ENCODE measurements at regions not wholly inside any gene's neighbourhood (a gene's known extent, or its start where the extent isn't known, plus 50 kb on each side); places are given as distances from the start of the nearest gene placed in this dataset.

- H3K9me3 ChIP-seq (ENCODE audit: control insufficient read depth, insufficient read depth, low read depth, low read length), result no peaks in the 10 kb centered on the region
- intact Hi-C loops (cut with micrococcal nuclease; ENCODE audit: unreplicated experiment) (no loop called here), in situ Hi-C loops (cut with HindIII; ENCODE audit: low pct_unique_long_range_greater_than_20kb, low sequenced_read_pairs) (no loop called here)
- DNase-seq (ENCODE audit: low read depth, low spot score), result no peak
- no peak overlapping the region for H3K4me3 ChIP-seq (ENCODE audit: low read depth in 2 of 2, low read length in 2 of 2)
- no peaks in the 10 kb centered on the region for H3K27me3 ChIP-seq (ENCODE audit: control insufficient read depth, insufficient read depth, low read length)
- no peaks in the 10 kb centered on the region for H3K4me1 ChIP-seq (ENCODE audit: control insufficient read depth, insufficient read depth, low read length)
- no peaks in the 10 kb centered on the region for H3K36me3 ChIP-seq (ENCODE audit: control insufficient read depth, insufficient read depth, low read length)
- no peak overlapping the region for H3K27ac ChIP-seq (ENCODE audit: low read length)
- ChIA-PET CTCF (no interaction called here), POLR2A (no interaction called here)
- no TSS peak for BruUV-seq (replicated peaks)
- no peak for ATAC-seq
- TF ChIP-seq REST (IDR thresholded peaks at IDR 0.05; ENCODE audit: insufficient read depth in 1 of 2, low read depth in 2 of 2, low read length in 1 of 2) (no peak), TCF7L2 (IDR thresholded peaks at IDR 0.05; ENCODE audit: low read depth, low read length) (no peak), POLR2AphosphoS5 (IDR thresholded peaks at IDR 0.05; ENCODE audit: low read depth, low read length) (no peak), SIN3A (IDR thresholded peaks at IDR 0.05; ENCODE audit: borderline replicate concordance, insufficient read depth, low read depth, low read length) (no peak), CTCF (IDR thresholded peaks at IDR 0.05) (no peak)
Measured at GRCh38 chr4:20509315-20509714, 190.9 kb upstream of the PACRGL start.

GRCh38 chr4:20512033-20512792, 188.0 kb upstream of the PACRGL start:
- TF ChIP-seq POLR2AphosphoS5 (IDR thresholded peaks at IDR 0.05; ENCODE audit: low read depth, low read length) (no peak), SIN3A (IDR thresholded peaks at IDR 0.05; ENCODE audit: borderline replicate concordance, insufficient read depth, low read depth, low read length) (no peak), TCF7L2 (IDR thresholded peaks at IDR 0.05; ENCODE audit: low read depth, low read length) (no peak), REST (IDR thresholded peaks at IDR 0.05; ENCODE audit: insufficient read depth in 1 of 2, low read depth in 2 of 2, low read length in 1 of 2) (no peak), CTCF (IDR thresholded peaks at IDR 0.05) (no peak)
- ChIA-PET POLR2A (no interaction called here), CTCF (no interaction called here)
- no TSS peak for BruUV-seq (replicated peaks)
- H3K4me1 ChIP-seq (ENCODE audit: control insufficient read depth, insufficient read depth, low read length), result no peaks in the 10 kb centered on the region
- DNase-seq (ENCODE audit: low read depth, low spot score) (no peak), ATAC-seq (no peak)
- in situ Hi-C loops (cut with HindIII; ENCODE audit: low pct_unique_long_range_greater_than_20kb, low sequenced_read_pairs) (no loop called here), intact Hi-C loops (cut with micrococcal nuclease; ENCODE audit: unreplicated experiment) (no loop called here)
- no peaks in the 10 kb centered on the region for H3K27me3 ChIP-seq (ENCODE audit: control insufficient read depth, insufficient read depth, low read length)
- no peaks in the 10 kb centered on the region for H3K36me3 ChIP-seq (ENCODE audit: control insufficient read depth, insufficient read depth, low read length)
- H3K27ac ChIP-seq (ENCODE audit: low read length), result no peak overlapping the region
- H3K4me3 ChIP-seq (ENCODE audit: low read depth in 2 of 2, low read length in 2 of 2), result no peak overlapping the region
- H3K9me3 ChIP-seq (ENCODE audit: control insufficient read depth, insufficient read depth, low read depth, low read length), result no peaks in the 10 kb centered on the region
